ENCODE measurements at regions not wholly inside any gene's neighbourhood (a gene's known extent, or its start where the extent isn't known, plus 50 kb on each side); places are given as distances from the start of the nearest gene placed in this dataset.

GRCh38 chr5:40010436-40010835 lies 585.7 kb upstream of the DAB2 start:
- intact Hi-C loops (cut with DNase I; ENCODE audit: low total_unique reads): no loop called here
- no peak for DNase-seq

GRCh38 chr5:40006260-40006659 lies 581.5 kb upstream of the DAB2 start:
- Histone ChIP-seq H3K27me3 (no peaks in the 10 kb centered on the region), H3K4me3 (no peak overlapping the region), H3K9me3 (no peaks in the 10 kb centered on the region), H3K36me3 (ENCODE audit: low read depth, missing control alignments) (no peaks in the 10 kb centered on the region), H3K27ac (no peak overlapping the region), H3K4me1 (no peaks in the 10 kb centered on the region)
- intact Hi-C loops (cut with DNase I; ENCODE audit: low total_unique reads): no loop called here
- TF ChIP-seq, protein P1, sequence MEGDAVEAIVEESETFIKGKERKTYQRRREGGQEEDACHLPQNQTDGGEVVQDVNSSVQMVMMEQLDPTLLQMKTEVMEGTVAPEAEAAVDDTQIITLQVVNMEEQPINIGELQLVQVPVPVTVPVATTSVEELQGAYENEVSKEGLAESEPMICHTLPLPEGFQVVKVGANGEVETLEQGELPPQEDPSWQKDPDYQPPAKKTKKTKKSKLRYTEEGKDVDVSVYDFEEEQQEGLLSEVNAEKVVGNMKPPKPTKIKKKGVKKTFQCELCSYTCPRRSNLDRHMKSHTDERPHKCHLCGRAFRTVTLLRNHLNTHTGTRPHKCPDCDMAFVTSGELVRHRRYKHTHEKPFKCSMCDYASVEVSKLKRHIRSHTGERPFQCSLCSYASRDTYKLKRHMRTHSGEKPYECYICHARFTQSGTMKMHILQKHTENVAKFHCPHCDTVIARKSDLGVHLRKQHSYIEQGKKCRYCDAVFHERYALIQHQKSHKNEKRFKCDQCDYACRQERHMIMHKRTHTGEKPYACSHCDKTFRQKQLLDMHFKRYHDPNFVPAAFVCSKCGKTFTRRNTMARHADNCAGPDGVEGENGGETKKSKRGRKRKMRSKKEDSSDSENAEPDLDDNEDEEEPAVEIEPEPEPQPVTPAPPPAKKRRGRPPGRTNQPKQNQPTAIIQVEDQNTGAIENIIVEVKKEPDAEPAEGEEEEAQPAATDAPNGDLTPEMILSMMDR (IDR thresholded peaks at IDR 0.05): no peak
- TF ChIP-seq POLR2A (IDR thresholded peaks at IDR 0.05): no peak
- no peak for DNase-seq
- 84 to 100% methylated on average over 1 of the region's 1 CpG for WGBS, 2 donors

More at GRCh38 chr5:40010436-40010835, 585.7 kb upstream of the DAB2 start:
- Histone ChIP-seq H3K4me3 (no peak overlapping the region), H3K27ac (no peak overlapping the region), H3K27me3 (no peaks in the 10 kb centered on the region), H3K4me1 (no peaks in the 10 kb centered on the region), H3K9me3 (no peaks in the 10 kb centered on the region), H3K36me3 (ENCODE audit: low read depth, missing control alignments) (no peaks in the 10 kb centered on the region)
- WGBS, 2 donors: 0 to 79% methylated on average over 1 of the region's 1 CpG
- TF ChIP-seq, protein P1 (IDR thresholded peaks at IDR 0.05): no peak
- no peak for TF ChIP-seq POLR2A (IDR thresholded peaks at IDR 0.05)

- Histone ChIP-seq H3K27ac (no peak overlapping the region), H3K4me3 (no peak overlapping the region), H3K9me3 (no peaks in the 10 kb centered on the region), H3K27me3 (no peaks in the 10 kb centered on the region), H3K4me1 (no peaks in the 10 kb centered on the region), H3K36me3 (ENCODE audit: low read depth, missing control alignments) (no peaks in the 10 kb centered on the region)
- intact Hi-C loops (cut with DNase I; ENCODE audit: low total_unique reads): no loop called here
- 79 to 96% methylated on average over 1 of the region's 1 CpG for WGBS, 2 donors
- DNase-seq: no peak
- no peak for TF ChIP-seq POLR2A (IDR thresholded peaks at IDR 0.05)
- TF ChIP-seq, protein P1 (IDR thresholded peaks at IDR 0.05): no peak
These were observed 577.0 kb upstream of the DAB2 start for GRCh38 chr5:40001796-40002195.

GRCh38 chr5:39998518-39998917 lies 573.7 kb upstream of the DAB2 start:
- no peaks in the 10 kb centered on the region for H3K4me1 ChIP-seq
- H3K27me3 ChIP-seq: no peaks in the 10 kb centered on the region
- no peak for DNase-seq
- H3K9me3 ChIP-seq: no peaks in the 10 kb centered on the region
- H3K36me3 ChIP-seq (ENCODE audit: low read depth, missing control alignments): no peaks in the 10 kb centered on the region
- TF ChIP-seq, protein P1 (IDR thresholded peaks at IDR 0.05): no peak
- TF ChIP-seq POLR2A (IDR thresholded peaks at IDR 0.05): no peak
- no peak overlapping the region for H3K4me3 ChIP-seq
- H3K27ac ChIP-seq: no peak overlapping the region
- intact Hi-C loops (cut with DNase I; ENCODE audit: low total_unique reads): no loop called here

- DNase-seq: no peak
- 90 to 91% methylated on average over 1 of the region's 1 CpG for WGBS, 2 donors
- Histone ChIP-seq H3K4me1 (no peaks in the 10 kb centered on the region), H3K9me3 (no peaks in the 10 kb centered on the region), H3K27ac (no peak overlapping the region), H3K27me3 (no peaks in the 10 kb centered on the region), H3K36me3 (ENCODE audit: low read depth, missing control alignments) (no peaks in the 10 kb centered on the region), H3K4me3 (no peak overlapping the region)
- intact Hi-C loops (cut with DNase I; ENCODE audit: low total_unique reads): no loop called here
- TF ChIP-seq, protein P1 (IDR thresholded peaks at IDR 0.05): no peak
- no peak for TF ChIP-seq POLR2A (IDR thresholded peaks at IDR 0.05)
These were observed 571.2 kb upstream of the DAB2 start for GRCh38 chr5:39995990-39996389.

Data from testis (tissue), 2 donors.